ENCODE measurements at regions not wholly inside any gene's neighbourhood (a gene's known extent, or its start where the extent isn't known, plus 50 kb on each side); places are given as distances from the start of the nearest gene placed in this dataset.

DNA sequence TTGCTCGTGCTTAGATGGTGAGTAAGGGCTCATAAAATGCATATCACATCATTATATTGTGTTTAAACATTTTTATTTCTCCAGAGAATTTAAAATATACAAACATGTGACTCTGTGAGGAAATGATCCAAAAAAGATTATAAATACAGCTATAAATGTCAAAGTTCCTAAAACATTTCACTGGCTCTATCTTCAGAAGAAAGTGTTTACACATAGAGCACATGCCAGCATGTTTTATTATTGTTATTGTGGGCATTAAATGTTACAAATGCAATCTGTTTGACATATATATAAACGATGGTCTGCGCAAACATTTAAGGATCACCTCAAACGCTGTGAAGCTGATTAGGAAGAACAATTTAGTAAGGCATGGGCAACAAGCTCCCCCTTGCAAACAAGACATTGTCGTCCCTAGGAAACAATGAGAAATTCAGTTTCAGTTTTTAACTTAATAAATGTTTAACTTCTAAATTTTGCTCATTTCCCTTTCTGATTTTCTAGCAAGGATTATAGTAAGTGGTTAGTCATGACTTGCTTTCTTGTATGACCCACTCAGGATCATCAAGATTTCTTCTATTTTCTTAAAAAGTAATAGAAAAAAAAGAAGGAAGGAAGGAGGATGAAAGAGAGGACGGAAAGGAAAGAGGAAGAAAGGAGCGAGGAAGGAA, 207.5 kb downstream of the SATB1 start:
- H3K4me3 ChIP-seq = no peak overlapping the region
- peak; percentile 10 for ATAC-seq
- no peak for TF ChIP-seq CTCF (IDR thresholded peaks at IDR 0.05)

GRCh38 chr3:18216996-18217395, 208.1 kb downstream of the SATB1 start:
- no peak for ATAC-seq

More for the DNA sequence above, 207.5 kb downstream of the SATB1 start:
- intact Hi-C loops (cut with DNase I, micrococcal nuclease) = no loop called here
- Histone ChIP-seq H3K4me1 (ENCODE audit: low read depth) (no peaks in the 10 kb centered on the region), H3K36me3 (ENCODE audit: low read depth) (no peaks in the 10 kb centered on the region), H3K9me3 (no peaks in the 10 kb centered on the region)
- no peak for DNase-seq

GRCh38 chr3:18215639-18216038, 209.5 kb downstream of the SATB1 start:
- intact Hi-C loops (cut with DNase I, micrococcal nuclease) = no loop called here
- H3K36me3 ChIP-seq (ENCODE audit: low read depth) = no peaks in the 10 kb centered on the region
- DNase-seq = no peak
- no peak for TF ChIP-seq CTCF (IDR thresholded peaks at IDR 0.05)
- no peak for ATAC-seq
- H3K4me3 ChIP-seq = no peak overlapping the region
- no peaks in the 10 kb centered on the region for H3K9me3 ChIP-seq
- H3K4me1 ChIP-seq (ENCODE audit: low read depth) = no peaks in the 10 kb centered on the region

More at GRCh38 chr3:18216996-18217395, 208.1 kb downstream of the SATB1 start:
- no peak for DNase-seq
- no peaks in the 10 kb centered on the region for H3K36me3 ChIP-seq (ENCODE audit: low read depth)
- intact Hi-C loops (cut with DNase I, micrococcal nuclease) = no loop called here
- no peak overlapping the region for H3K4me3 ChIP-seq
- H3K4me1 ChIP-seq (ENCODE audit: low read depth) = no peaks in the 10 kb centered on the region
- TF ChIP-seq CTCF (IDR thresholded peaks at IDR 0.05) = no peak
- no peaks in the 10 kb centered on the region for H3K9me3 ChIP-seq

DNA sequence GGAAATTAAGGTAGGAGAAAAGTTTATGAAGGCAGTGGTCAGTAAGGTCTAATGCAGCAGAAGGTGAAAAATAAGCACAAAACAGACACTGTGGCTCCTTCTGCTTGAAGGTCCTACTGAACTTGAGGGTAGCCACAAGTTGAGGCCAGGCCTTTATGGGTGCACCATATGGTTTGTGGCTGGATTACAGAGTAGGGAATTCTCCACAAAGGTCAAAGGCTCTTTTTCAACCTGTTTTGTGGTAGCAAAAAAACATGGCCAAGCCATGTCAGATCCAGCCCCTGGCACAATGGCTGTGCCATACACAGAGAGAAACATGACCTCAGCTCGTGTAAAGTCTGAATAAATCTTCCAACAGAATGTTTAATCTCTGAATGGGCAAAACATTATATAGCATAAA, 214.0 kb downstream of the SATB1 start:
- TF ChIP-seq CTCF (IDR thresholded peaks at IDR 0.05) = no peak
- intact Hi-C loops (cut with DNase I, micrococcal nuclease) = no loop called here
- no peaks in the 10 kb centered on the region for H3K36me3 ChIP-seq (ENCODE audit: low read depth)
- ATAC-seq (no peak), DNase-seq (no peak)
- no peak overlapping the region for H3K4me3 ChIP-seq
- no peaks in the 10 kb centered on the region for H3K4me1 ChIP-seq (ENCODE audit: low read depth)
- no peaks in the 10 kb centered on the region for H3K9me3 ChIP-seq

DNA sequence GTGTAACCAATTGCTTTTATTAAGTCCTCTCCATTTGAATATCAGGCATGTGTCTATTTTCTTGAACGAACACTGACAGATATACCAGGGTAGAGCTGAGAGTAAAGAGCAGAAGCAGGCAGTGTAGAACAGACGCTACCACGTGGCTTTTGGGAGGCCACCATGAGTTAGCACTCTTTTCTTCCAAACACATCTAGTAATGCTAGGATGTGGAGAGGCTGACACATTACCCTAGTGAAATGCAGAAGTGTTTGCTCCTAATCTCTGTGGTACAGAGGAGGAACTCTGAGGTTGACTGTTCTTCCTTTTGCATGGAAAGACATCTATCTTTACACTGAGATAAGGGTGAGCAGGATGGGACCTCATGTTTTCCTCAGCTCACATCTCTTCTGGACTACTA, 216.3 kb downstream of the SATB1 start:
- Histone ChIP-seq H3K36me3 (ENCODE audit: low read depth) (no peaks in the 10 kb centered on the region), H3K9me3 (no peaks in the 10 kb centered on the region), H3K4me3 (no peak overlapping the region), H3K4me1 (ENCODE audit: low read depth) (no peaks in the 10 kb centered on the region)
- DNase-seq = no peak
- no peak for TF ChIP-seq CTCF (IDR thresholded peaks at IDR 0.05)
- intact Hi-C loops (cut with DNase I, micrococcal nuclease) = no loop called here
- ATAC-seq = no peak

DNA sequence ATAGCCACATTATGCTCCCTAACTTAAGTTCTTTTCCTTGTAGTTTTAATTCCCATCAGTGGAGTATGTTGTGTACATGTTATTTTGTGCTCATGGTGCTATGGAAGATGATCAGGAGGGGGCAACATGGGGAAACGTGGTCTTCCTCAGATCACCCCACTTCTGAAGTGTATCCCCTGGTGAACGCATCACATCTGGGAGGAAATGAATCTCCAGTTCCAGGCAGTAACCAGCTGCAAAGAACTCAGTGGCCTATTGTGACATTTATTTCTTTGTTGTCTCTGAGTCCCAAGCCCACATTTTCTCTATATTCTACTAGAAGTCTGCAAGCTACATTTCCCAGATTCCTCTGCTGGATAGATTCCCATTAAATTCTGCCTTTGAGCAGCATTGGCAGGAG, 217.0 kb downstream of the SATB1 start:
- H3K4me3 ChIP-seq = no peak overlapping the region
- no peaks in the 10 kb centered on the region for H3K4me1 ChIP-seq (ENCODE audit: low read depth)
- no peaks in the 10 kb centered on the region for H3K36me3 ChIP-seq (ENCODE audit: low read depth)
- no peaks in the 10 kb centered on the region for H3K9me3 ChIP-seq
- DNase-seq = no peak
- TF ChIP-seq CTCF (IDR thresholded peaks at IDR 0.05) = no peak
- ATAC-seq = no peak
- intact Hi-C loops (cut with DNase I, micrococcal nuclease) = no loop called here

Measured in mucosa of descending colon (tissue), 3 donors.